ENCODE measurements at regions not wholly inside any gene's neighbourhood (a gene's known extent, or its start where the extent isn't known, plus 50 kb on each side); places are given as distances from the start of the nearest gene placed in this dataset.
A peak's percentile ranks its signal among the peaks of the same experiment; 100 is the strongest.

DNA sequence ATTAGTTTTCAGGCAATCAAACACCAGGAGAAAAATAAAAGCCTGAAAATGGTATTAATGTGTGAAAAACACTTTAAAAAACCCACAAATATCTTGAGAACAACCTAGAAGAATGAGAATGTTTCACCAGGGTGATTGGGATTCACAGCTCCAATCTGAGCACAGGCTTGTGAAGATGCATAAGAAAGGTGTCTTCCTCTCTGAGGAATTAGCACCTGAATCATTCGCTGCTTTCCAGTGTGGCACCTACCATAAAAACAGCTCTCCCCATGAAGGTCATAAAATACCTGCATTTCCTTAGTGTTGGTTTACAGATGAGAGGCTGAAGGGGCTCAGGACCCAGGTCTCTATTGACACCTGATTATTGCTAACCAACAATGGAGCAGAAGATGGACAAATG is 499.7 kb upstream of the KLHL29 start:
- no peak for DNase-seq

- DNase-seq: no peak
Observed at GRCh38 chr2:22887426-22887825, 497.6 kb upstream of the KLHL29 start.

DNA sequence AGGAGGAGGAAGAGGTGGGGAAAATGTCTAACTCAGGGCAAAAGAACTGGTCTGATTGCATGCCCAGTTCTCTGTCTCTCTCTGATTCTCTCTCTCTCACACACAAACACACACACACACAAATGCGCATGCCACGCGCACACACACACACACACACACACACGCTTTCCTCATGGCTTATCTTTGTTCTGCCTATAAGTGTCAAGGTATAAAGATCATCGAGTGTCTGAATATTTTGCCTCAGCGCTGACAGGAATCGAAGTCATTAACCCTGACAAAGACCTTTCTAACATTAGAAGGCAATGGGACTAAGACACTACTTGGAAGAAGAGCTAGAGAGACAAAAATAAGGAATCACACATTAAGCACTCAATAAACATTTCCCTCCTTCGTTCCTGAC is 497.1 kb upstream of the KLHL29 start:
- no peak for DNase-seq

DNA sequence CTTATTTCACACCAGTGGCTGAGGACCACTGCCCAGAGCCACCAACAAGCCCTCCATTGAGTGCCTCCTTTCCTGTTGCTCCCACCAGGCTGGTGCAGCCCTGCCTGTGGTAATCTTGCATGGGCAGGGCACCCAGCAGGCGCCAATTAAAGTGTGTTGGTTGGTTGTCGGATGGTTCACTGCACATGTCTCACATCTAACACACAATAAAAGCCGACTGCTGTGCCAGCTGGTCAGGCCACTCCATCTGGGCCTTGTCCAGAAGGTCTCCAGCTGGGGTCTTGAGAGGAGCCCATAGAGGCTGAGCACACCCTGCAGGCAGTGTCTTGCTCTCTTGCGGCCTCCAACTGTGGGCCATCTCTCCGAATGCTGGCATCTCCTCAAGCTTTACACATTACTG is 494.8 kb upstream of the KLHL29 start:
- no peak for DNase-seq

DNA sequence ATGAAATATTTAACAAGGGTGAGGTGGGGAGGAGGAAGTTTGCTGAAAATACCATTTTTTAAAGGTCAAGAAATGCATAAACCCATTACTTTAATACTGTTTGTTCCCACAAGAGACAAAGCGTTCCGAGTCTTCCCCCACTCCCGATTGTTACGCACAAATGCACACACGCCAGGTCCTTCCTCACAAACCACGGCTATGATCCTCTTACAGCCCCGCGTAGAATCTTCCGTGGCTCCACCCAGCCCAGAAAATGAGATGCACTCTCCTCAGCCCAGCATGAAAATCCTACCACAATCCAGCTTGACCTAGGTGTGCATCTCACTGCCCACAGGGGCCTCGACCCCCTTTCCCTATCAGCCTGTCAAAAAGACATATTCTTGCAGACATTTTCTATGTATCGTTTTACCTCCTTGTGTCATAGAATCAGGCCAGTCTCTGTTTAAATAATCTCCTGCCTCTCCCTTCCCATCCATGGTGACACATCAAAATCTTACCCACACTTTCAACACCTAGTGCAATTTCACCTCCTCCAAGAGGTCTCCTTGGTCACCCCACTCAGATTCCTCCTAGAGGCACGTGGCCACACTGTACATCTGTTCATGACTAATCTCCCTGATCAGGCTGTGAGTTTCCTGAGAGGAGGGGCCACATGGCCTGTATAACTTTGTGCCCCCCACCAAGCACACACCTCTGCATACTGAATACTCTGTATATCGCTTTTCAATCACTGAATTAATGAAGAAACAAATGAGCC is 491.0 kb upstream of the KLHL29 start:
- DNase-seq: no peak

DNA sequence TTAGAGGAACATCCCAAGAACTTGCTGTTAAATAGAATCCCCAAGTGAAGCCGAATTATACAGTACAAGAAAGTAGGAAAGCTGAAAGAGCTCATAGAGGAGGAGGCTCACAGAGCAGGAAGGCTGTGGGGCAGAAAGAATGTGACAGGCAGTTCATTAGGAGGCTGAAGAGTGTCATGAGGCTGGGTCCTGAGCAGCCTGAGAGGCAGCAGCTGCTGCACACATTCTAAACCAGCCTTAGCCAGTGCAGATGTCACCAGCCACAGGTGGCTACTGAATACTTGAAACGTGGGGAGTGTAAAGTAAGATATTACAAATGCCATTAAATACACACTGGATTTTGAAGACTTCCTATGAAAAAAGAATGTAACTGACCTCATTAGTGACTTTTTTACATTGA is 490.2 kb upstream of the KLHL29 start:
- peak; percentile 36 for DNase-seq

DNA sequence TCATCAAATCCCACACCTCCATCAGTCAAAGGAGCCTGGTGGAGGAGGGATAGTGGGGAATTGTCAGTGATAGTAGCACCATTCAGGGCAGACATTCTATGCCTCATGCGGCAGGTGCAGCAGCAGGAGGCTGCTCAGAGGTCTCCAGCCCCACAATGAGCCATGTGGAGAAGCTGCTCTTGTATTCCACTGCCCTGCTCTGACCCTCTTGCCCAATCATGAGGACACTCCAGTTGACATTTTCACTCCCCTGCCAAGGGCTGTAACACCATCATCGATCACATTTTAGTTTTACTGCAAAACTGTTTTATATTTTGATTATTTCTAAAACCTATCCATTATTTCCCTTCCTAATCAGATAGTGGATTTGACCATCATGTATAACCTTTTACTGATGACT is 487.6 kb upstream of the KLHL29 start:
- no peak for DNase-seq

GRCh38 chr2:22900674-22901073 is 484.3 kb upstream of the KLHL29 start:
- DNase-seq: no peak

GRCh38 chr2:22901471-22902179 is 483.4 kb upstream of the KLHL29 start:
- DNase-seq: no peak

- DNase-seq: no peak
Observed at GRCh38 chr2:22902180-22902550, 482.8 kb upstream of the KLHL29 start.

DNA sequence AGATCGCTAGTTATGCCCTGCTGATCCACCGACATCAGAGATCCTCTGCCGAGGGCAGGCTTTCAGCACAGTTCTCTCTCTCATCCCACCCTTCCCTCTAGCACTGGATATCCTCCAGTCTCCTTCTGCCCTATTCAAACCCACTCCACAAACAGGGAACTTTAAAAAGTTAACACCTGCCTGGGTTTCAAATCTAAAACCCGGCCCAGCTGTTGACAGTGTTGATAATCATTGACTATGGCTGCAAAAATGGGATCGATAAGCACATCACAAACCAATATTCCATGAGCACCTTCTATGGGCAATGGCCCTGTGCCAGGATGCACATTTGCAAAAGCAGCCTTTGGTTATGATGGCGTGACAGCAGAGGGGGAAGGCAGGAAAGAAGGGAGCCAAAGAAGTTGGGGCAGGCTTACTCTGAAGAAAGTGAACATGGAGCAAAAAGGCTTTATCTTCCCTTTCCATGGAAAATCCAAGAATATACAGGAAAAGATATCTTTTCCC is 482.3 kb upstream of the KLHL29 start:
- DNase-seq: no peak

GRCh38 chr2:22903616-22904015 is 481.4 kb upstream of the KLHL29 start:
- no peak for DNase-seq

- DNase-seq: no peak
Observed at GRCh38 chr2:22904126-22904684, 480.8 kb upstream of the KLHL29 start.

GRCh38 chr2:22907330-22907729 is 477.6 kb upstream of the KLHL29 start:
- DNase-seq: no peak

DNA sequence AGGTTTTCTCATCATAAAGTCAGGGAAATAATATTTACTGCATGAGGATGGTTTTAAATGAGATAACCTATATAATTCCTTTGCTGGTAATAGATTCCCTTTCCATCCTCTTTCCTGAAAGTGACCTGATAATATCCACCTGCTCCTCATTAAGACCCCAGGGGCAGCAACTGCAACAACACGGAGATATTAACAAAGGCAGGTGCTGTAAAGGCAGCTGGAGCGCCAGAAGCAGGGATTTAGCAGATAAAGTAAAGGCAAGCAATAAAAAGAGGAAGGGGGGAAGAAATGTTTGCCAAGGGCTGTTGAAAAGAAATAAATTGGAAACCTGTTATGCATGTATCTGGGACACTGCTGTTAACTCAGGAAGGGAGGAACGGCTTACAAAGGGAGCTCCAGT is 472.6 kb upstream of the KLHL29 start:
- no peak for DNase-seq

DNA sequence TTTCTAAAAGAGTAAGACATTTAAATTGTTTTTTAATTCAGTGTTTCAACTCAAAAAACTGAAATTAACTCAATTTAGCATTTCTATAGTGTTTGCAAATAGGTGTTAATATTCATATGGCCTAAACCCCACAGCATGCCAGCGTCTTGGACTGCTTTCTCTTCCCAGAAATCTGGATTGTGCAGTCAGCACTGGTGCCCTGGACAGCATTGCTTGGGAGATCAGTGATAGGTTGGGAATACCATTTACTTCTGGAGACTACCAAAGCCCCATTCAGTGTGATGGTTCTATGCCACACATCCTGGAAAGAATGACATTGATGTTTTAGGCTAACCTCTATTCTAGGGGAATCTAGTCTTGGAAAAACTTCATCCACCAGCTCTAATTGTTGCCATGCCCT is 455.0 kb upstream of the KLHL29 start:
- DNase-seq: no peak

DNA sequence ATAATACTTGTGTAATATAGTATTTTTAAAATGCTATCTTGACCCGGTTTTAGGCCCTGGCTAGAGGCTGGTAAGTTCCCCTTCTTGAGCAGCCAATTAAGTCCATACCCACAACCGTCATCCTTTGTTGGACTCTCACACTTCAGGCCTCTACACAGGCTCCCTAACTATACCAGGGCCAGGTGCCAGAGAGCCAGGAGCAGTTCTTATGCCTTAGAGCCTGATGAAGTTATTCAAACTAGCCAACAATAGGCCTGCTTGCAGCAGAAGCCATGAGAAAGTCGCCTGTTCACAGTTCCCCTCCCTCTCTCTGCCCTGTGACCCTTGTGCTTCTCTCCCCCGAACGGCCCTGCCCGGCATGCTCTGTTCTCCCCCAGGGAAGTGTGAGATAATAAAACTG is 454.2 kb upstream of the KLHL29 start:
- DNase-seq: no peak

GRCh38 chr2:22932288-22932687 is 452.7 kb upstream of the KLHL29 start:
- DNase-seq: no peak

GRCh38 chr2:22934747-22935146 is 450.2 kb upstream of the KLHL29 start:
- DNase-seq: no peak

DNA sequence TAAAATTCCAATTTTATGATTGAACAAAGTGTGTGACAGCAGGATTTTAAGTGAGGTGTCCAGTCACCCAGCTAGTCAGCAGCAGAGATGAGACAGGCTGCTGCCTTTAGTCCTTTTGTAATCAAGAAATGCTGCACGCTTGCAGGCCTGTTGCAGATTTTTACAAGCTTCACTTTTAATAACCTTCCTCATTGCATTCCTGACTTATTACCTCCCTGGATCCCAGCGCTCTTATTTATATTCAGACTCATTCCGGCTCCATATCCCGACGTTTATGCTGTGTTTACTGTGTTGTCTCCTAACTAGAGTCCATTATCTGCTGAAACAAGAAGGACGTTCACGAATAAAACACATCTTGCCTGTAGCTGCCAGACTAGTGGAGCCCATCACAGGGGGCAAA is 442.5 kb upstream of the KLHL29 start:
- DNase-seq: no peak

- no peak for DNase-seq
Observed at GRCh38 chr2:22944143-22944542, 440.8 kb upstream of the KLHL29 start.

- no peak for DNase-seq
Observed at GRCh38 chr2:22946553-22946952, 438.4 kb upstream of the KLHL29 start.

GRCh38 chr2:22947741-22948140 is 437.2 kb upstream of the KLHL29 start:
- no peak for DNase-seq

DNA sequence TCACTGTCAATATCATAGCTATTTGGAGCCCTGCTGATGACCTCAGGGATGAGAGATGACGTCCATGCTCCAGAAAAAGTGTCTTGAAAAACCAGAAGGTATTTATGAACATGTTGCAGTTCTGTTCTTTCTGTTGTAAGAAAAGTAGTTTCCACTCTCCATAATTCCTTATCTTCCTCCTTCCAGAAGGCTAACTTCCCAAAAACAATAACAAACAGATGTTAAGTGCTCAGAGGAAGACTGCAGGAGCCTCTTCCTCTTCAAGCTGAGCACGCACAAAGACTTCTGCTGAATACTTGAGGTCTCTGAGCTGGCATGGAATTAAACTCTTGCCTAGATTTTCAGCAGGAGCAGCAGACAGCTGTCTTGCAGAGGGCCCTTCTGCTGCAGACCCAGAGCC is 434.5 kb upstream of the KLHL29 start:
- DNase-seq: no peak

Data from femur (tissue), 1 donor.